Bronchial epithelial cell (primary cell): ENCODE measurements at regions not wholly inside any gene's neighbourhood (a gene's known extent, or its start where the extent isn't known, plus 50 kb on each side); places are given as distances from the start of the nearest gene placed in this dataset.

Experiments
- DNase-seq: peaks from one replicate; pipeline ENCODE4 v3.0.0-alpha.2; 2010; ENCODE audit warnings: low read depth
- FAIRE-seq: peaks from 2 replicates; lab custom pipeline; 2011; peaks lifted over from hg19 to GRCh38; lab: Jason Lieb, UNC
- H3K27me3 ChIP-seq: 2 replicates; pipeline ENCODE4 v1.5.1; 2011; ENCODE audit warnings: low read length; ENCODE audit not compliant: control insufficient read depth, insufficient read depth
- H3K36me3 ChIP-seq: 2 replicates; pipeline ENCODE4 v1.5.1; 2011; ENCODE audit warnings: low read length; ENCODE audit not compliant: control insufficient read depth, insufficient read depth
- H3K4me3 ChIP-seq: 2 replicates; pipeline ENCODE4 v1.5.1; 2011; ENCODE audit warnings: mild to moderate bottlenecking, low read depth, low read length, control low read depth
- CTCF ChIP-seq: IDR thresholded peaks from 2 replicates; pipeline ENCODE4 v1.5.1; 2011; ENCODE audit warnings: mild to moderate bottlenecking, moderate library complexity, low read length, control low read depth, inconsistent platforms; ENCODE audit not compliant: insufficient read depth, severe bottlenecking

DNA sequence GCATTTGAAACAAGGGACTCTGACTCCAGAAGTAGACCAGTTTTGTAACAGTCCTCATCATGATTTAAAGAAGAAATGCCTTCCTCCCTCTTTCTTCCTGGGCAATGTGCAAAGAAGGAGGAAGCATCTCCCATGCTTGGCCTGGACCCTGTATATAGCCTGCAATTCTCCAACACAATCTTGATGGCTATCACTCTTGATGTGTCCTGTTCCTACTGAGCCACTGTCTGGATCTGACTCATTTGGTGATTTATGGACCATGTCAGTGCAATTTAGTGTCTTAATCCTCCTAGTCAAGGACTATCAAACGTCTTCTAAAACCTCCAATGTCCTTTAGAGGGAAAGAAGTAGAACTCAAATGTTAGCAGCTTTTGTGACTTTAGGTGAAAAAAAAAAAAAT, 697.3 kb downstream of the TLR4 start:
- FAIRE-seq (no peak), DNase-seq (no peak)
- no peak overlapping the region for H3K4me3 ChIP-seq
- TF ChIP-seq CTCF, result no peak
- H3K27me3 ChIP-seq, result no peaks in the 10 kb centered on the region
- no peaks in the 10 kb centered on the region for H3K36me3 ChIP-seq

DNA sequence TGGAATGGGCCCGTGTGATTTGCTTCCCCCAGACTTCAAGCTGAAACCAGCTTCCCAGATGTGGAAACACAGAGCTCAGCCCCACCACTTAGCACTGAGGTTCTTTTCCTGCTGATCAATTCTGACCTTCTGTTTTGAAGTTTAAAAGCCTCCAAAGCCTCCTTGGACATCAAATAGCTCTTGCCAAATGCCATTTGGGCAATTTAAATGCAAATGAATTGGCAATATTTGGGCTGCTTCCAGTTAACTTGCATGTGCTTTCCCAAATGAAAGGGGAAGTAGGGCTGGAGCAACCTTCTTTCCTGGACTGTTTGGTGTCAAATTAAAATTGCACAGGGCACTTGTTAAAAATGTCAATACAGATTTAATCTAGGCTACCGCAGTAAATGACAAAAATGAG, 710.5 kb downstream of the TLR4 start:
- H3K4me3 ChIP-seq, result no peak overlapping the region
- no peaks in the 10 kb centered on the region for H3K36me3 ChIP-seq
- TF ChIP-seq CTCF, result no peak
- FAIRE-seq (no peak), DNase-seq (no peak)
- no peaks in the 10 kb centered on the region for H3K27me3 ChIP-seq

GRCh38 chr9:118418887-118419565, 714.8 kb downstream of the TLR4 start:
- H3K36me3 ChIP-seq, result no peaks in the 10 kb centered on the region
- no peak for FAIRE-seq
- no peak for TF ChIP-seq CTCF
- DNase-seq, result peak; percentile 76
- H3K4me3 ChIP-seq, result no peak overlapping the region
- no peaks in the 10 kb centered on the region for H3K27me3 ChIP-seq

DNA sequence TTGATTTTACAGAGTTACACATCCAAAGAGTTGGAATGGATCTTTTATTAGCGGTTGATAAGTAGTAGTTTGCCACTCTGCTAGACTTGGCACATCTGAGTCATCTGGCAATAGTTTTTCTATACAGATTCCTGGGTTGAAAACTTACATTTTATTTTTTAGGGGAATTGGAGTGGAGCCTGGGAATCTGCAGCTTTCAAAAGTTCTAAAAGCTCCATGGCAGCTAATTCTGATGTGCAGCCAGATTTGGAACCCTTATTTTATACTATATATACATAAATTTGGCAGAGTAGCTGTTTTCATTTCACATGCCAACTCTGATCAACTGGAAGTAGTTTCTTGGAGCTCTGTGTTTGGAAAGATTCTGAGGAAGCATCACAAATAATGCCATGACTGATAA, 715.5 kb downstream of the TLR4 start:
- TF ChIP-seq CTCF, result no peak
- FAIRE-seq (no peak), DNase-seq (no peak)
- Histone ChIP-seq H3K36me3 (no peaks in the 10 kb centered on the region), H3K27me3 (no peaks in the 10 kb centered on the region), H3K4me3 (no peak overlapping the region)

- FAIRE-seq, result no peak
- no peak for DNase-seq
- Histone ChIP-seq H3K36me3 (no peaks in the 10 kb centered on the region), H3K27me3 (no peaks in the 10 kb centered on the region), H3K4me3 (no peak overlapping the region)
- TF ChIP-seq CTCF, result no peak
These were observed 718.3 kb downstream of the TLR4 start for GRCh38 chr9:118422508-118422907.

DNA sequence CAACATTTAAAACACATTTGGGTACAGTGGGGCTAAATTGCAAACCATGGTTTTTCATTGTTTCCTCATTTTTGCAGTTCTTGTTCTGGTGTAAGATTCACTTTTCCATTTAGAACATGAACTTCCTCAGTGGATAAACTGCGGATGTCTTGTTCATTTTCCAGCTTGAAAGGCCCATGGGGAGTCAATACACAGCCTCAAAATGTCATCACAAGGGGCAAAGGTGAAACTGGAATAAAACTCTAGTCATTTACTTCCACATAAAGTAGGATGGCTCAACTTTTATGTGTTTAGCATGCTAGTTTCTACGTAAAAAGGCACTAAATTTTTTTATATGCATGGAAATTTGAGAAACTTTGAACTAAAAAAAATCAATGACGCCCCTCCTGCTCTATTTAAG, 718.8 kb downstream of the TLR4 start:
- Histone ChIP-seq H3K36me3 (no peaks in the 10 kb centered on the region), H3K4me3 (no peak overlapping the region), H3K27me3 (no peaks in the 10 kb centered on the region)
- TF ChIP-seq CTCF, result no peak
- FAIRE-seq (no peak), DNase-seq (no peak)
